ENCODE measurements at regions not wholly inside any gene's neighbourhood (a gene's known extent, or its start where the extent isn't known, plus 50 kb on each side); places are given as distances from the start of the nearest gene placed in this dataset.

- no peak for DNase-seq (ENCODE audit: low read depth)
These were observed 146.8 kb upstream of the KLHL29 start for GRCh38 chr2:23238011-23238657.

DNA sequence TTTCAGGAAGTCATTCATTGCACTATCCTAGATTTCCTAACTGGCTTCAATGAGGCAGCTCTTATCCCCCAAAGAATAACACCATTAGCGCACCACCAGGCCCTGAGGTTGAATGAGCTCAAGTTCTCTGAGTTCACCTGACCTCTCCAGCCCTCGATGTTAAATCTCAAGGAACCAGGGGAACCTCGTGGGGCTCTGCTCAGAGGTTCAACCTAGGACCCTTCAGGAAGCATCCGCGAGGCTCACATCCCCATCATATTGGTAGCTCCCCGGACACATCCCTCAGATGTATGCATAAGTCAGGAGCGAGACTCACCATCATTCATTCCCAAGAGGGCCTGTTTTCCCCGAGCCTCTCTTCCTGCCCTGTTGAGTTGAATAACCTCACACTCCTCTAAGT, 145.6 kb upstream of the KLHL29 start:
- DNase-seq (ENCODE audit: low read depth): no peak

GRCh38 chr2:23241121-23241520, 143.9 kb upstream of the KLHL29 start:
- no peak for DNase-seq (ENCODE audit: low read depth)

- DNase-seq (ENCODE audit: low read depth): no peak
These were observed 143.3 kb upstream of the KLHL29 start for GRCh38 chr2:23241611-23242245.

DNA sequence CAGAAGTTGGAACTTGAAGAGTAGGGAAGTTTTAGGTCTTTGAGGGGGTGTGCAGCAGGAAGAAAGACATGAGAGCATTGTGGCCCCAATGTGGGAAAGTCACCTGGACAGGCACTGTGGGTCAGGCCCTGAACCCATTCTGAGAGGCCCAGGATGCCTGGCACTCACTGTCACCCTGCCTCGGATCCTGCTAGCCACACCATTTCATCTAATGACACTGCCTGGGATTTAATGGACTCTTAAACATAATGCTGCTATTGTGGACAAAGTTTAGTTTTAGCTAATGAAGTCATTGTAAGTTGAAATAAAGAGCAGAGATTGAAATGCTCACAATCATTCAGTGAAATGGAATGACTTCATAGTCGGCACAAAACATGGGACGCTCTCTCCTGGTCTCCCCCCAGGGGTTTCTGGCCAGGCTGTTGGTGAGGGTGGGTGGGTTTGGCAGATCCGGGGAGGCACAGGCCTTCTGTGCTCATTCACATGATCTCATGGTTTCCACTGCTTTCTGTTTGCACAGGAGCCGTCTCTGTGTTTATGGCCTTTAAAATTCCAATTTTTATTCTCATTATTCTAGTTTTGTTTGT, 141.8 kb upstream of the KLHL29 start:
- DNase-seq (ENCODE audit: low read depth): no peak

DNA sequence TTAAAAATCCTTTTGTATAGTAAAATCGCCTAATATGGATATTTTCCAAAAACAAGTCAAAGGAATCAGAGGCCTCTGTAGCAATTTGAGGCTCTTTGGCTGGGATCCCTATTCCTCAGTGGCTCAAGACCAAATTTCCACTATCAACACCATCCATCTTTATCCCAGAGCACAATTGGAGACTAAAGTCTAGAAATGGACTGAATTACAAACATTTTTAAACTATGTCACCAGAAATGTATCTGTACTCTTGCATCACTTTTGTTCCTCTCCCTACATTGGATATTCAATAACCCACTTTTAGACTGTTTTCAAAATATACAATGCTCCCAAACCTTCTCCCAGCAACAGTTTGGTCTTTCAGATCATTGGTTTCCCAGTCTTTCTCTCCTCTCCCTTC, 140.4 kb upstream of the KLHL29 start:
- DNase-seq (ENCODE audit: low read depth): no peak

DNA sequence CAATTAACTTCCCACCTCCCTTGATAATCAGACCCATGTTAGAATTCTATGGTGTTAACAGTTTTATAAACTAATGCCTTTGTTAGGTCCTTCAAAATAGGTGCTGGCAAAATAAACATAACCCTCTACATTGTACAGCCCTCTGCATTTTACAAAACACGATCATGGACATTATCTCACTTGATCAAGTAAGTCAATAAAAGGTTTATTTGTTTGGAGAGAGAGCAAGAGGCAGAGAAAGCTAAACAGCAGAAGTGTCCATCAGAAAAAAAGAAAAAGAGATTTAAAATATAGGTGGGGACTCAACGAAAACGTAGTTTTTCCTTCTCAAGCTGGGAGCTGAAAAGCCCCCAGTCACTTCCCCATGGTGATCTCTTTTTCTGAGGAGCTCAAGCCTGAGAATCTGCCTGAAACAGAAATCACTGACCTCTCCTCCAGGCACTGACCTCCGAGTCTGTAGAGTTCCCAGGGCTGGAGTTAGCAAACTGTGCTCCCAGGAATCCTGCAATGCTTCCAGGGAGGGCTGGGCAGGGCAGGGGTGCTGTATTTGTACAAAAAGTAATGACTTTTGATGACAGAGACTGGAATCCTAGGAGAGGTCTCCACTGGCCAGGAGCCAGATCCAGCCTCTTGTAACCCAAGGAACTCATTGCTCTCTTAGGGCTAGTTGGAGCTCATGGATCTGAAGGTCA, 137.8 kb upstream of the KLHL29 start:
- no peak for DNase-seq (ENCODE audit: low read depth)

DNA sequence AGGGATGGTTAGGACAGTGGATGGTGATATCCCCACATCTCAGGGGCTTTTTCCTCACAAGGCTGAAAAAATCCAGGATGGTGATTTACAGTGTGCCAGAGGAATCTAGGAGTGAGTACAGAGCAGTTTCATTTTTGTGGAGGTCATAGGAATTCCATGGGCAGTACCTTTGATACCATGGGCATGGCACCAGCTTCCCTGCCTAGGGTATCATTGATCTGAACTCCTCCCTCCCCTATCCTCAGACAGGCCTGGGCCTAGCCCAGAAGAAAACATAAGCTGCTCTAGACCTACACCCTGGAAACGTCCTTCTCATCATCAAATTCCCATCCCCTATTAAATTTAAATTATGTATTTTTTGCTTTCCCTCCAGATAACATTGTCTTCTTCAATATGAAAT, 136.3 kb upstream of the KLHL29 start:
- no peak for DNase-seq (ENCODE audit: low read depth)

DNA sequence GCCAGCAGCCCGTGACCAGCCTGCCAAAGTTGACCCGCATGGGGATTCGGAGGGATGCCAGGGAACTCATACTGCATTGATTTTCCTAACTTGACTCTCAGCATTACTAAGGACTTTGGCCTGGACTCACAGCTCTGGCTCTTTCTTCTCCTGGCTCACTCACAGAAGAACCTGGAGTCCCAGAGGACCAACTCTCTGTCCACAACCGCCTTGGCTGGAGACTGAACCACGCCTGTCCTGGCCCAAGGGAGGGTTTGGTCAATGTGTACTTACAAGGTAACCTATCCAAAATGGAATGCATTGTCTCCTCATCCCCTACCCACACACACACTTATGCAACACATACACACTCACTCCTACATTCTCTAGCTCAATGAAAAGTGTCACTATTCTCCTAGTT, 135.6 kb upstream of the KLHL29 start:
- DNase-seq (ENCODE audit: low read depth): no peak

GRCh38 chr2:23250371-23250770, 134.6 kb upstream of the KLHL29 start:
- DNase-seq (ENCODE audit: low read depth): no peak

GRCh38 chr2:23256643-23257042, 128.3 kb upstream of the KLHL29 start:
- no peak for DNase-seq (ENCODE audit: low read depth)

GRCh38 chr2:23260621-23261020, 124.4 kb upstream of the KLHL29 start:
- DNase-seq (ENCODE audit: low read depth): no peak

GRCh38 chr2:23268467-23269263, 116.3 kb upstream of the KLHL29 start:
- no peak for DNase-seq (ENCODE audit: low read depth)

DNA sequence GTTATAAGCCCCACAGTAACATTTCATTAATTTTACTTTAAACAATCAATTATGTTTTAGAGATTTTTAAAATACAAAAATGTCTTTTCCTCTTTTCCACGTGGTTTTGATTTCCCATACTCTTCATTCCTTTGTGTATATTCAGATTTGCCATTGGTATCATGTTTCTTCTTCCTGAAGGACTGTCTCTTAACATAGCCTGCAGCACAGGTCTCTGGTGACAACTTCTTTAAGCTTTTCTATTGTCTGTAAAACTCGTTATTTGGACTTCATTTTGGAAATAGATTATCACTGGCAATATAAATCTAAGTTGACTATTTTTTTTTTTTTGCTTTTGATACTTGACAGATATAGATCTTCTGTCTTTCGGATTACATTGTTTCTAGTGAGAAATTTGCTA, 115.2 kb upstream of the KLHL29 start:
- DNase-seq (ENCODE audit: low read depth): no peak

GRCh38 chr2:23270810-23271209, 114.2 kb upstream of the KLHL29 start:
- no peak for DNase-seq (ENCODE audit: low read depth)

DNA sequence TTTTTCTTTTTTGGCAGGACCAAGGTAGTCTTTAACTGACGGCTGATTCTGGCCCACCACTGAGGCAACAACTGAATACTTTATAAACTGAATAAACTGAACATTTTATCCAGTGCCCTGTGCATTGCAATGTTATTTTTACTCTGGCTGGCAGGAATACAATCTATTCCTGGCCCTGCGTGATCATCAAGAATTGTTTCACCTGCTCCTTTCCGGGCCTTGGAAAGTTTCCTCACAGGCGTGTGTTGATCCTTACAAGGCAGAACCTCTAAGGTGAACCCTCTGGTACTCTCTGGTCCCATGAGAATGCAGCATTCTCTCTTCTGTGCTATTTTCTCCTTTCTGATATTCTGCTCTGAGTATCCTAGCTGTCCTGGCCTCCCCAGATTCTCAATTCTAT, 113.7 kb upstream of the KLHL29 start:
- no peak for DNase-seq (ENCODE audit: low read depth)

DNA sequence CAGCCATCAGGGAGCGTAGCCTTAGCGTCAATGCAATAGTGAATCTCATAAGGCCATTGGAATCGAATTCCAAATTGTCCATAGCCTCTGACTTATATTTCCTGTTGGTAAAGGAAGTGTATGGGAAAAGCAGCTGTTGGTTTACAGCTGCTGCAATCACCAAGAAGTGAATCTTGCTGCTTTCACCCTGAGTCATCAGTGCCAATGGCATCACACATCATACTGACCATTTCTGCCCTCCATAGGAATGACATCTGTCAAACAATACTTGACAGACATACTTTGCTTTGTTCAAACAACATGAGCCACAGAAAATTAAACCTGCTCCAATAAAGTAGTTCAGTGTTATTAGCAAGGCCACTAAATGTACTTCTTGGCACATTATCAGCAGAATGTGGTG, 111.2 kb upstream of the KLHL29 start:
- no peak for DNase-seq (ENCODE audit: low read depth)

DNA sequence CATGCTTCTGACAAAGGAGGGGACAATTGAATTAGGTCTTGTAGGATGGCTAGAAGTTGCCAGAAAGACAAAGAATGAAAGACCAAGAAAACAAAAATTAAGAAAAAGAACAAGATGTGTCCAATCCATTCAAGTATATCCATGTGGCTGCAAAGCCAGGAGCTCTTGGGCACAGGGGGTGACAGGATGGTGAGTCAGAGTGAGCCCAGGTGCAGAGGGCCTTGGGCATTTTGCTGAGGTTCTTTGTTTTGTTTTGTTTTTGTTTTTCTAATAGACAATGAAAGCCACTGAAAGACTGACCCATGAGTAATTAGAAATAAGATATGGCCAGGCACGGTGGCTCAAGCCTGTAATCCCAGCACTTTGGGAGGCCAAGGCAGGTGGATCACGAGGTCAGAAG, 104.6 kb upstream of the KLHL29 start:
- DNase-seq (ENCODE audit: low read depth): no peak

GRCh38 chr2:23283653-23284052, 101.3 kb upstream of the KLHL29 start:
- DNase-seq (ENCODE audit: low read depth): no peak

GRCh38 chr2:23285091-23285800, 99.7 kb upstream of the KLHL29 start:
- no peak for DNase-seq (ENCODE audit: low read depth)

DNA sequence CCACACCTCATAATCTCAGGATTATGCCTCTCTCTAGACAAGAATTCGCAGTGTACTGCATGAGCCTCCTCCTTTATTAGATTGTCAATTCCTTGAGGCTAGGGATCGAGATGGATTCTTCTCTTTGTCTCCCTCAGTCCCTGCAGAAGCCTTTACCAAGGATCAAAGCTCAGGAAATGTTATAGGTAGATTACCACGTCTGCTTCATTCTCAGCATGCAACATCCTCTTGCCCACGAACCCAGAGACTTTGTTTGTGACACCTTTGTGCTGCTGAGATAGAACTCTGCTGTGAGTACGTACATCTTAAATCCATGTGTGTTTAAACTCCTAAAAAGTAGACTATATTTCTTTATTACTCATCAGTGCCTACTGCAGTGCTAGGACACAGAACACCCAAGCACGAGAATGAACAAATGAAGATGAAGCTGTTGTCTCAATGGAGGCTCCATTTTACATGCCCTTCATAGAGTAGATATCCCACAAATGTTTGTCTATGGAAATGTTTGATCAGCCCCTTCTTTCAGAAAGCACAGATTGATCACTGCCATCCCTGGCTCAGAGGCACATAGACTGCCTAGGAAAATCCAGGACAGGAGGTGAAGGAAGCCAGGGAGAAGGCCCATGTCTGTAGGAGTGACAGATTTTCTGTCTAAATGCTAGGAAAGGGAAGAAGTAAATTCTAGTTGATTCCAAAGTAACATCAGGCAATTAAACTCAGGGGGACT, 98.8 kb upstream of the KLHL29 start:
- no peak for DNase-seq (ENCODE audit: low read depth)
